BLaER1 (cell line): ENCODE measurements at regions not wholly inside any gene's neighbourhood (a gene's known extent, or its start where the extent isn't known, plus 50 kb on each side); places are given as distances from the start of the nearest gene placed in this dataset.

Source experiments
- H3K27ac ChIP-seq: shearing (Covaris generic); formaldehyde crosslinking; 2 replicates; pipeline ENCODE4 v1.8.1; 2022
- H3K27me3 ChIP-seq: shearing (Covaris generic); formaldehyde crosslinking; 2 replicates; pipeline ENCODE4 v1.8.1; 2022
- H3K36me3 ChIP-seq: shearing (Covaris generic); formaldehyde crosslinking; 2 replicates; pipeline ENCODE4 v1.8.1; 2022
- H3K4me1 ChIP-seq: shearing (Covaris generic); formaldehyde crosslinking; 2 replicates; pipeline ENCODE4 v1.8.1; 2022
- H3K4me2 ChIP-seq: shearing (Covaris generic); formaldehyde crosslinking; 2 replicates; pipeline ENCODE4 v1.8.1; 2022
- H3K4me3 ChIP-seq: shearing (Covaris generic); formaldehyde crosslinking; 2 replicates; pipeline ENCODE4 v1.8.1; 2022
- H3K9ac ChIP-seq: shearing (Covaris generic); formaldehyde crosslinking; 2 replicates; pipeline ENCODE4 v1.8.1; 2022
- H3K9me3 ChIP-seq: shearing (Covaris generic); formaldehyde crosslinking; 2 replicates; pipeline ENCODE4 v1.8.1; 2022
- H4K20me1 ChIP-seq: shearing (Covaris generic); formaldehyde crosslinking; 2 replicates; pipeline ENCODE4 v1.8.1; 2022
- Cebpa-rat ChIP-seq: shearing (Covaris generic); IDR thresholded peaks from 2 replicates; pipeline ENCODE4 v1.8.1; 2022

- H3K9me3 ChIP-seq: no peaks in the 10 kb centered on the region
- H3K36me3 ChIP-seq: no peaks in the 10 kb centered on the region
- H3K9ac ChIP-seq: no peak overlapping the region
- H4K20me1 ChIP-seq: no peaks in the 10 kb centered on the region
- H3K4me1 ChIP-seq: no peaks in the 10 kb centered on the region; the same call in 1 of the 2 replicates
- H3K4me2 ChIP-seq: no peak overlapping the region
- no peaks in the 10 kb centered on the region for H3K27me3 ChIP-seq
- no peak overlapping the region for H3K4me3 ChIP-seq
- no peak for TF ChIP-seq Cebpa-rat
- no peak overlapping the region for H3K27ac ChIP-seq
Observed at GRCh38 chr18:26768385-26768784, 97.1 kb downstream of the AQP4 start.

GRCh38 chr18:26765498-26765897 lies 100.0 kb downstream of the AQP4 start:
- Histone ChIP-seq H3K9ac (no peak overlapping the region), H3K4me2 (no peak overlapping the region), H3K9me3 (no peaks in the 10 kb centered on the region), H3K27ac (no peak overlapping the region), H3K4me3 (no peak overlapping the region), H3K36me3 (no peaks in the 10 kb centered on the region), H3K27me3 (no peaks in the 10 kb centered on the region), H4K20me1 (no peaks in the 10 kb centered on the region), H3K4me1 (no peaks in the 10 kb centered on the region; the same call in 1 of the 2 replicates)
- TF ChIP-seq Cebpa-rat: no peak

GRCh38 chr18:26764586-26764985 lies 100.9 kb downstream of the AQP4 start:
- TF ChIP-seq Cebpa-rat: no peak
- H3K36me3 ChIP-seq: no peaks in the 10 kb centered on the region
- no peak overlapping the region for H3K9ac ChIP-seq
- no peaks in the 10 kb centered on the region for H3K9me3 ChIP-seq
- H3K4me3 ChIP-seq: no peak overlapping the region
- H3K4me1 ChIP-seq: no peaks in the 10 kb centered on the region; the same call in 1 of the 2 replicates
- no peaks in the 10 kb centered on the region for H4K20me1 ChIP-seq
- no peak overlapping the region for H3K4me2 ChIP-seq
- no peaks in the 10 kb centered on the region for H3K27me3 ChIP-seq
- no peak overlapping the region for H3K27ac ChIP-seq

- Histone ChIP-seq H3K4me2 (no peak overlapping the region), H3K27ac (no peak overlapping the region)
- no peak for TF ChIP-seq Cebpa-rat
Observed at GRCh38 chr18:26764177-26764576, 101.3 kb downstream of the AQP4 start.

GRCh38 chr18:26763446-26764110 lies 101.9 kb downstream of the AQP4 start:
- H3K27ac ChIP-seq: no peak overlapping the region
- no peaks in the 10 kb centered on the region for H3K36me3 ChIP-seq
- no peaks in the 10 kb centered on the region; the same call in 1 of the 2 replicates for H3K4me1 ChIP-seq
- H3K4me3 ChIP-seq: no peak overlapping the region
- no peak overlapping the region for H3K9ac ChIP-seq
- H3K4me2 ChIP-seq: no peak overlapping the region
- TF ChIP-seq Cebpa-rat: no peak
- H3K27me3 ChIP-seq: no peaks in the 10 kb centered on the region
- no peaks in the 10 kb centered on the region for H3K9me3 ChIP-seq
- no peaks in the 10 kb centered on the region for H4K20me1 ChIP-seq

More at GRCh38 chr18:26764177-26764576, 101.3 kb downstream of the AQP4 start:
- no peaks in the 10 kb centered on the region for H4K20me1 ChIP-seq
- no peaks in the 10 kb centered on the region for H3K36me3 ChIP-seq
- H3K9me3 ChIP-seq: no peaks in the 10 kb centered on the region
- no peak overlapping the region for H3K4me3 ChIP-seq
- H3K9ac ChIP-seq: no peak overlapping the region
- no peaks in the 10 kb centered on the region; the same call in 1 of the 2 replicates for H3K4me1 ChIP-seq
- H3K27me3 ChIP-seq: no peaks in the 10 kb centered on the region

- Histone ChIP-seq H3K4me2 (no peak overlapping the region), H3K27ac (no peak overlapping the region)
Observed at GRCh38 chr18:26757263-26758019, 108.1 kb downstream of the AQP4 start.

GRCh38 chr18:26756556-26756955 lies 109.0 kb downstream of the AQP4 start:
- H4K20me1 ChIP-seq: no peaks in the 10 kb centered on the region
- no peaks in the 10 kb centered on the region for H3K36me3 ChIP-seq
- H3K4me2 ChIP-seq: no peak overlapping the region
- no peaks in the 10 kb centered on the region for H3K27me3 ChIP-seq
- no peak overlapping the region for H3K27ac ChIP-seq
- TF ChIP-seq Cebpa-rat: no peak
- no peaks in the 10 kb centered on the region for H3K4me1 ChIP-seq
- no peaks in the 10 kb centered on the region for H3K9me3 ChIP-seq
- H3K9ac ChIP-seq: no peak overlapping the region
- H3K4me3 ChIP-seq: no peak overlapping the region

More at GRCh38 chr18:26757263-26758019, 108.1 kb downstream of the AQP4 start:
- Histone ChIP-seq H3K4me1 (no peaks in the 10 kb centered on the region), H3K9me3 (no peaks in the 10 kb centered on the region), H3K4me3 (no peak overlapping the region), H3K9ac (no peak overlapping the region), H3K27me3 (no peaks in the 10 kb centered on the region), H4K20me1 (no peaks in the 10 kb centered on the region), H3K36me3 (no peaks in the 10 kb centered on the region)
- TF ChIP-seq Cebpa-rat: no peak

GRCh38 chr18:26746826-26747475 lies 118.6 kb downstream of the AQP4 start:
- Histone ChIP-seq H3K27me3 (no peaks in the 10 kb centered on the region), H3K36me3 (no peaks in the 10 kb centered on the region), H3K4me1 (no peaks in the 10 kb centered on the region), H3K9ac (no peak overlapping the region), H3K9me3 (no peaks in the 10 kb centered on the region), H3K4me3 (no peak overlapping the region), H3K27ac (no peak overlapping the region), H3K4me2 (no peak overlapping the region), H4K20me1 (no peaks in the 10 kb centered on the region)
- TF ChIP-seq Cebpa-rat: no peak

GRCh38 chr18:26746398-26746797 lies 119.1 kb downstream of the AQP4 start:
- no peaks in the 10 kb centered on the region for H3K4me1 ChIP-seq
- H4K20me1 ChIP-seq: no peaks in the 10 kb centered on the region
- no peak overlapping the region for H3K9ac ChIP-seq
- H3K27me3 ChIP-seq: no peaks in the 10 kb centered on the region
- no peak overlapping the region for H3K4me2 ChIP-seq
- H3K27ac ChIP-seq: no peak overlapping the region
- H3K36me3 ChIP-seq: no peaks in the 10 kb centered on the region
- no peak for TF ChIP-seq Cebpa-rat
- H3K4me3 ChIP-seq: no peak overlapping the region
- no peaks in the 10 kb centered on the region for H3K9me3 ChIP-seq
